ENCODE measurements at regions not wholly inside any gene's neighbourhood (a gene's known extent, or its start where the extent isn't known, plus 50 kb on each side); places are given as distances from the start of the nearest gene placed in this dataset.

DNA sequence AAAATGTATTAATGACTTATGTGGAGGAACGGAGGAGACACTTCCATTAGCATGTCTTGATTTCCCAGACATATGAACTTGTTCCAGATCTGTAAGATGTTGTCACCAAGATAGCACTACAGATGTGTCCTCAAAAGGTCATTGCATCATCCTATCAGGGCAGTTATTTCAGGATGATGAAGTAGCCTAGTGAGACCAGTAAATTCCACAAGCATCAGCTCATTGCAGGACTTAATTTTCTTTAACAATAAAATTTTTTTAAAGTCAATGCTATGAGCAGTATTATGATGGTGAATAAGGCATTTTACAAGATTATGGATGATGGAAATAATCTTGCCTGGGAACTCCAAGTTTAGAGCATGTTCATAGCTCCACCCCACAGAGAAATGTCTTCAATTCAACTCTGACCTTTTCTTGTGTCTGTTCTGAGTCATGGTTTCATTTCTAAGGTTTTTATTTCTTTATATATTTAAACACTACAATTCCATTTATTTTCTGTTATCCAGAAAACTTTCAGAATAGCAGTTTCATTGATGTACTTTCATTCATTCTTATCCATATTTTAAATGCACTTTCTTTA lies 1203.3 kb upstream of the CELF2 start:
- TF ChIP-seq, protein P1, sequence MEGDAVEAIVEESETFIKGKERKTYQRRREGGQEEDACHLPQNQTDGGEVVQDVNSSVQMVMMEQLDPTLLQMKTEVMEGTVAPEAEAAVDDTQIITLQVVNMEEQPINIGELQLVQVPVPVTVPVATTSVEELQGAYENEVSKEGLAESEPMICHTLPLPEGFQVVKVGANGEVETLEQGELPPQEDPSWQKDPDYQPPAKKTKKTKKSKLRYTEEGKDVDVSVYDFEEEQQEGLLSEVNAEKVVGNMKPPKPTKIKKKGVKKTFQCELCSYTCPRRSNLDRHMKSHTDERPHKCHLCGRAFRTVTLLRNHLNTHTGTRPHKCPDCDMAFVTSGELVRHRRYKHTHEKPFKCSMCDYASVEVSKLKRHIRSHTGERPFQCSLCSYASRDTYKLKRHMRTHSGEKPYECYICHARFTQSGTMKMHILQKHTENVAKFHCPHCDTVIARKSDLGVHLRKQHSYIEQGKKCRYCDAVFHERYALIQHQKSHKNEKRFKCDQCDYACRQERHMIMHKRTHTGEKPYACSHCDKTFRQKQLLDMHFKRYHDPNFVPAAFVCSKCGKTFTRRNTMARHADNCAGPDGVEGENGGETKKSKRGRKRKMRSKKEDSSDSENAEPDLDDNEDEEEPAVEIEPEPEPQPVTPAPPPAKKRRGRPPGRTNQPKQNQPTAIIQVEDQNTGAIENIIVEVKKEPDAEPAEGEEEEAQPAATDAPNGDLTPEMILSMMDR (optimal IDR thresholded peaks at IDR 0.05 in 1 of 3, IDR thresholded peaks at IDR 0.05 in 1 of 3, conservative IDR thresholded peaks at IDR 0.05 in 1 of 3; ENCODE audit: extremely low read depth in 1 of 3, insufficient read depth in 2 of 3, low read length in 3 of 3): no peak
- no peak for TF ChIP-seq EZH2 (IDR thresholded peaks at IDR 0.05; ENCODE audit: low read length)
